ENCODE measurements at regions not wholly inside any gene's neighbourhood (a gene's known extent, or its start where the extent isn't known, plus 50 kb on each side); places are given as distances from the start of the nearest gene placed in this dataset.

GRCh38 chr10:43963793-43964425, 315.2 kb upstream of the ZNF32 start:
- TF ChIP-seq POLR2AphosphoS5 (IDR thresholded peaks at IDR 0.05) (no peak), CTCF (IDR thresholded peaks at IDR 0.05) (no peak), EP300 (IDR thresholded peaks at IDR 0.05) (no peak), POLR2A (IDR thresholded peaks at IDR 0.05; ENCODE audit: low read depth) (no peak)
